T-cell (primary cell): ENCODE measurements at regions not wholly inside any gene's neighbourhood (a gene's known extent, or its start where the extent isn't known, plus 50 kb on each side); places are given as distances from the start of the nearest gene placed in this dataset.

Experiments
- ATAC-seq, 4 experiments: fragments of 200-7000 bp in 3 of 4; fragments of 150-1000 bp in 1 of 4; cut with Tn5 transposase; replicated peaks in 1 of 4; 1 replicate in 3 of 4; 2 replicates in 1 of 4; pipeline ENCODE4 v1.10.0; 2021; ENCODE audit warnings: moderate library complexity in 3 of 4, mild to moderate bottlenecking in 2 of 4, moderate number of reproducible peaks in 1 of 4
- CTCF ChIA-PET, 2 donors: fragments of 300-600 bp; sonication (Branson Sonifier 250); formaldehyde crosslinking; loops; one replicate each; lab custom pipeline; 2022; ENCODE audit warnings: antibody characterized with exemption in 2 of 2; lab: Charles Lee
- POLR2A ChIA-PET, 2 donors: fragments of 300-600 bp; sonication (Branson Sonifier 250); formaldehyde crosslinking; loops; one replicate each; lab custom pipeline; 2022; ENCODE audit warnings: antibody characterized with exemption in 2 of 2; lab: Charles Lee
- DNase-seq, 35 experiments: peaks; one replicate each; pipeline versions ENCODE4 v3.0.0 to v3.0.0-alpha.2; 2013 to 2023
- H3K27ac ChIP-seq: one replicate; pipeline ENCODE4 v1.5.1; 2013; ENCODE audit warnings: low read length
- H3K27me3 ChIP-seq, 2 experiments: replicated peaks in 1 of 2; 1 replicate in 1 of 2; 2 replicates in 1 of 2; pipeline versions ENCODE4 v1.6.1 to v1.7.0; 2013; ENCODE audit warnings: low read length in 1 of 2, mixed read lengths in 1 of 2; ENCODE audit not compliant: control insufficient read depth in 2 of 2, insufficient read depth in 2 of 2; ENCODE audit errors: extremely low read depth in 1 of 2
- H3K36me3 ChIP-seq, 2 donors: 1 replicate in 1 of 2; 2 replicates in 1 of 2; pipeline versions ENCODE4 v1.6.1 to v1.7.0; 2013; ENCODE audit warnings: low read length in 1 of 2; ENCODE audit not compliant: control insufficient read depth in 2 of 2, insufficient read depth in 1 of 2; ENCODE audit errors: extremely low read depth in 1 of 2
- H3K4me1 ChIP-seq, 2 experiments: 1 replicate in 1 of 2; 2 replicates in 1 of 2; pipeline versions ENCODE4 v1.6.1 to v1.7.0; 2013; ENCODE audit warnings: low read length in 2 of 2, mixed read lengths in 1 of 2; ENCODE audit not compliant: insufficient read depth in 2 of 2, control insufficient read depth in 1 of 2; ENCODE audit errors: extremely low read depth in 1 of 2
- H3K4me3 ChIP-seq, 2 donors: 1 replicate in 1 of 2; 2 replicates in 1 of 2; pipeline versions ENCODE4 v1.5.1 to v1.7.0; 2013; ENCODE audit warnings: mild to moderate bottlenecking in 2 of 2, low read length in 1 of 2, moderate library complexity in 1 of 2; ENCODE audit not compliant: control insufficient read depth in 1 of 2; ENCODE audit errors: extremely low read depth in 1 of 2
- H3K9me3 ChIP-seq: 2 replicates; pipeline ENCODE4 v1.7.0; 2013
- H3K27ac Mint-ChIP-seq, 2 donors: one replicate each; pipeline ENCODE4 v1.8.0; 2020 to 2021; ENCODE audit warnings: mild to moderate bottlenecking in 2 of 2, mixed read lengths in 2 of 2
- H3K27me3 Mint-ChIP-seq, 2 donors: one replicate each; pipeline ENCODE4 v1.8.0; 2021 to 2022; ENCODE audit warnings: mixed read lengths in 2 of 2
- H3K36me3 Mint-ChIP-seq: one replicate; pipeline ENCODE4 v1.8.0; 2021; ENCODE audit warnings: mixed read lengths
- H3K4me1 Mint-ChIP-seq, 3 donors: one replicate each; pipeline ENCODE4 v1.8.0; 2020 to 2022; ENCODE audit warnings: mixed read lengths in 3 of 3, mild to moderate bottlenecking in 1 of 3
- H3K4me3 Mint-ChIP-seq, 3 donors: one replicate each; pipeline ENCODE4 v1.8.0; 2020 to 2022; ENCODE audit warnings: mild to moderate bottlenecking in 3 of 3, mixed read lengths in 3 of 3, moderate library complexity in 3 of 3
- H3K9me3 Mint-ChIP-seq, 3 donors: one replicate each; pipeline ENCODE4 v1.8.0; 2020 to 2022; ENCODE audit warnings: mixed read lengths in 3 of 3
- WGBS: methylation state at CpG from one replicate; pipeline ENCODE4 v1.1.5; 2013; ENCODE audit warnings: missing lambda C conversion rate; ENCODE audit not compliant: insufficient coverage; 5-methylcytosine and 5-hydroxymethylcytosine counted together

GRCh38 chr4:98722000-98722399 lies 63.6 kb upstream of the TSPAN5 start:
- CTCF ChIA-PET: interaction anchor here in 1 of 2 donors (0.6 kb wide), 1 partner anchor 451 kb away, joined by 3 read pairs; no protein-coding TSS in a partner anchor
- no peak for ATAC-seq
- 93% methylated on average over 2 of the region's 2 CpGs for WGBS

GRCh38 chr4:98720871-98721480 lies 62.6 kb upstream of the TSPAN5 start:
- Histone ChIP-seq H3K27ac (no peak overlapping the region), H3K27me3 (no peaks in the 10 kb centered on the region), H3K4me1 (no peaks in the 10 kb centered on the region), H3K36me3 (no peaks in the 10 kb centered on the region), H3K9me3 (no peaks in the 10 kb centered on the region), H3K4me3 (no peak overlapping the region)
- ChIA-PET CTCF (interaction anchor here in 1 of 2 donors (0.6 kb wide), 1 partner anchor 253 kb away, joined by 3 read pairs; no protein-coding TSS in a partner anchor), POLR2A (interaction anchor here in 1 of 2 donors (0.7 kb wide), 1 partner anchor 36 kb away, joined by 4 read pairs; no protein-coding TSS in a partner anchor)
- Mint-ChIP-seq H3K9me3 (peaks cover 3 to 29% (median 11%) of the 10 kb centered on the region in 3 donors), H3K27me3 (no peaks in the 10 kb centered on the region), H3K36me3 (peaks cover 10% of the 10 kb centered on the region), H3K27ac (no peak overlapping the region), H3K4me3 (no peak overlapping the region), H3K4me1 (no peaks in the 10 kb centered on the region)
- DNase-seq (no peak), ATAC-seq (no peak)
- no CpG with 5 or more reads among the region's 3 CpGs for WGBS

More at GRCh38 chr4:98722000-98722399, 63.6 kb upstream of the TSPAN5 start:
- DNase-seq: no peak
- no peaks in the 10 kb centered on the region for H3K9me3 ChIP-seq
- H3K27me3 ChIP-seq: no peaks in the 10 kb centered on the region
- no peak overlapping the region for H3K4me3 Mint-ChIP-seq
- no peaks in the 10 kb centered on the region for H3K4me1 ChIP-seq
- no peak overlapping the region for H3K4me3 ChIP-seq
- H3K36me3 Mint-ChIP-seq: peaks cover 10% of the 10 kb centered on the region
- H3K9me3 Mint-ChIP-seq: peaks cover 3 to 33% (median 11%) of the 10 kb centered on the region in 3 donors
- H3K27ac Mint-ChIP-seq: no peak overlapping the region
- POLR2A ChIA-PET: no interaction called here
- H3K4me1 Mint-ChIP-seq: no peaks in the 10 kb centered on the region
- H3K36me3 ChIP-seq: no peaks in the 10 kb centered on the region
- no peaks in the 10 kb centered on the region for H3K27me3 Mint-ChIP-seq
- H3K27ac ChIP-seq: no peak overlapping the region

- ChIA-PET CTCF (no interaction called here), POLR2A (no interaction called here)
- no peak for ATAC-seq
- H3K9me3 ChIP-seq: no peaks in the 10 kb centered on the region
- Mint-ChIP-seq H3K27me3 (no peaks in the 10 kb centered on the region), H3K36me3 (peaks cover 3% of the 10 kb centered on the region), H3K9me3 (peaks cover 0 to 4% (median 3%) of the 10 kb centered on the region in 3 donors), H3K4me1 (peaks cover 0 to 8% (median 0%) of the 10 kb centered on the region in 3 donors), H3K4me3 (no peak overlapping the region), H3K27ac (no peak overlapping the region)
- no peak for DNase-seq
- no peak overlapping the region for H3K27ac ChIP-seq
- no peaks in the 10 kb centered on the region for H3K27me3 ChIP-seq
- H3K4me1 ChIP-seq: no peaks in the 10 kb centered on the region
- H3K4me3 ChIP-seq: no peak overlapping the region
- H3K36me3 ChIP-seq: no peaks in the 10 kb centered on the region
These were observed 58.4 kb upstream of the TSPAN5 start for GRCh38 chr4:98716796-98717195.

DNA sequence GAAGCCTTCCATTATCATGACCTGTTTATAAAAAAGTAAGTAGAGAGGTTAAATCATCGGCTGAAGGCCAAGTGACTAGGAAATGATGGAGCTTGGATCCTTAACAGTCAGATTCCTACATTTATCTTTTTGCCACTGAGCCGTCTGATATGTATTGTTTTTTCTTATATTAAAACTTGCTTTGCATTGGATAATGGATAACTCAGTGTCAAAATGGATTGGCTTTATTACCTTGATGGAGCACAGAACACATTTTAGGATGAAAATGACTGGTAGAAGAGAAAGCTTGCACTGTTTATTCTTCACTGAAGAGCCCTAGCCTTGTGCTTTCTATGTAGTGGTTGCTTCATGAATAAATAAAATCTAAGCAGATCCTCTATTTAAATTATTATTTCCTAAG lies 54.2 kb upstream of the TSPAN5 start:
- Histone ChIP-seq H3K27me3 (no peaks in the 10 kb centered on the region), H3K27ac (no peak overlapping the region), H3K36me3 (no peaks in the 10 kb centered on the region), H3K4me3 (no peak overlapping the region), H3K9me3 (no peaks in the 10 kb centered on the region), H3K4me1 (no peaks in the 10 kb centered on the region)
- no peak for ATAC-seq
- Mint-ChIP-seq H3K36me3 (no peaks in the 10 kb centered on the region), H3K27me3 (no peaks in the 10 kb centered on the region), H3K4me1 (peaks cover 4 to 14% (median 6%) of the 10 kb centered on the region in 3 donors), H3K27ac (no peak overlapping the region), H3K9me3 (peaks cover 0 to 12% (median 5%) of the 10 kb centered on the region in 3 donors), H3K4me3 (no peak overlapping the region)
- CTCF ChIA-PET: no interaction called here
- DNase-seq: no peak
- no CpG with 5 or more reads among the region's 2 CpGs for WGBS
- POLR2A ChIA-PET: no interaction called here

- no peaks in the 10 kb centered on the region for H3K27me3 Mint-ChIP-seq
- H3K4me3 ChIP-seq: no peak overlapping the region
- no peak for ATAC-seq
- no peak overlapping the region for H3K4me3 Mint-ChIP-seq
- H3K27ac Mint-ChIP-seq: no peak overlapping the region
- H3K36me3 Mint-ChIP-seq: no peaks in the 10 kb centered on the region
- peaks cover 2 to 12% (median 5%) of the 10 kb centered on the region in 3 donors for H3K9me3 Mint-ChIP-seq
- H3K36me3 ChIP-seq: no peaks in the 10 kb centered on the region
- peaks cover under 1 to 5% of the 10 kb centered on the region in 2 experiments for H3K4me1 ChIP-seq
- H3K27ac ChIP-seq: no peak overlapping the region
- ChIA-PET CTCF (no interaction called here), POLR2A (no interaction called here)
- no peak for DNase-seq
- H3K27me3 ChIP-seq: no peaks in the 10 kb centered on the region
- peaks cover 15 to 24% (median 17%) of the 10 kb centered on the region in 3 donors for H3K4me1 Mint-ChIP-seq
- no peaks in the 10 kb centered on the region for H3K9me3 ChIP-seq
These were observed 53.1 kb upstream of the TSPAN5 start for GRCh38 chr4:98711526-98711925.

DNA sequence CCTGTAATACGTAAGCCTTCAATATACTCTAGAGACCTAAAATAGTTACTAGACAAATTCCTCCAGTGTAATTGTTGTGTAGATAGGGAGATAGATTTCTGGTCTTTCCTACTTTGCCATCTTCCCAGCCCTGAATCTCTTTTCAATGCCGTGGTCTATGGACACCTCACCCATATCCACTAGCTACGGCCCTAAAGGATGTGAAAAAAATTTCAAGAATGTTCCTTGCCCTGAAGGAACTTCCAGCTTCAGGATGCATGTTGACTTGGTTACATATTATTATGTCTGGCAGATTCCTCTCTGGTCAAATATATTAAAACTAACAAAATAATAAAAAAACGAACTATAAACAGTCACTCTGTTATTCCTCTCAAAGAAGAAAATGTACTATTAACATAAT lies 52.4 kb upstream of the TSPAN5 start:
- CTCF ChIA-PET: no interaction called here
- Histone ChIP-seq H3K27ac (no peak overlapping the region), H3K9me3 (no peaks in the 10 kb centered on the region), H3K27me3 (no peaks in the 10 kb centered on the region), H3K36me3 (no peaks in the 10 kb centered on the region), H3K4me1 (peaks cover 3 to 6% of the 10 kb centered on the region in 2 experiments), H3K4me3 (no peak overlapping the region)
- Mint-ChIP-seq H3K4me1 (peaks cover 22 to 31% (median 24%) of the 10 kb centered on the region in 3 donors), H3K4me3 (no peak overlapping the region), H3K27me3 (no peaks in the 10 kb centered on the region), H3K36me3 (no peaks in the 10 kb centered on the region), H3K9me3 (peaks cover 5 to 12% (median 6%) of the 10 kb centered on the region in 3 donors), H3K27ac (no peak overlapping the region)
- DNase-seq (no peak), ATAC-seq (no peak)
- POLR2A ChIA-PET: no interaction called here
- WGBS: no CpG with 5 or more reads among the region's 4 CpGs
